H9 (cell line): ENCODE measurements at regions not wholly inside any gene's neighbourhood (a gene's known extent, or its start where the extent isn't known, plus 50 kb on each side); places are given as distances from the start of the nearest gene placed in this dataset.
"Not testable (repeated sequence)": the region's sequence is repeated elsewhere in the genome, so short reads cannot be mapped to it uniquely, and the experiment has no call there.

Experiments used
- DNase-seq: peaks from one replicate; pipeline ENCODE4 v3.0.0-alpha.2; 2017
- H2AFZ ChIP-seq: one replicate; pipeline ENCODE4 v1.6.1; 2013; ENCODE audit warnings: mild to moderate bottlenecking, low read length, control low read depth, moderate library complexity
- H2AK5ac ChIP-seq: 2 replicates; pipeline ENCODE4 v1.6.1; 2013; ENCODE audit warnings: low read length, control low read depth, mixed read lengths; ENCODE audit not compliant: insufficient read length
- H2BK120ac ChIP-seq: one replicate; pipeline ENCODE4 v1.6.1; 2013; ENCODE audit warnings: low read depth, mild to moderate bottlenecking, low read length, control low read depth, inconsistent platforms; ENCODE audit not compliant: poor library complexity, severe bottlenecking
- H2BK12ac ChIP-seq: 2 replicates; pipeline ENCODE4 v1.6.1; 2013; ENCODE audit warnings: low read length, control low read depth, mixed read lengths, low read depth; ENCODE audit not compliant: insufficient read length
- H2BK15ac ChIP-seq: 2 replicates; pipeline ENCODE4 v1.6.1; 2013; ENCODE audit warnings: low read depth, low read length, control low read depth
- H2BK20ac ChIP-seq: one replicate; pipeline ENCODE4 v1.6.1; 2013; ENCODE audit warnings: low read depth, mild to moderate bottlenecking, low read length, control low read depth, inconsistent platforms; ENCODE audit not compliant: poor library complexity, severe bottlenecking
- H2BK5ac ChIP-seq: 2 replicates; pipeline ENCODE4 v1.6.1; 2013; ENCODE audit warnings: low read length, control low read depth, mixed read lengths; ENCODE audit not compliant: insufficient read length
- H3K14ac ChIP-seq: 2 replicates; pipeline ENCODE4 v1.6.1; 2013; ENCODE audit warnings: low read length, control low read depth; ENCODE audit not compliant: insufficient read depth
- H3K18ac ChIP-seq: 2 replicates; pipeline ENCODE4 v1.6.1; 2013; ENCODE audit warnings: low read depth, mild to moderate bottlenecking, mixed read lengths, low read length, control low read depth; ENCODE audit not compliant: insufficient read length
- H3K23ac ChIP-seq: 2 replicates; pipeline ENCODE4 v1.6.1; 2013; ENCODE audit warnings: low read length, control low read depth, mixed read lengths, low read depth; ENCODE audit not compliant: insufficient read length
- H3K23me2 ChIP-seq: 2 replicates; pipeline ENCODE4 v1.6.1; 2013; ENCODE audit warnings: low read depth, mild to moderate bottlenecking, mixed read lengths, low read length, control low read depth; ENCODE audit not compliant: insufficient read length, poor library complexity, severe bottlenecking
- H3K27ac ChIP-seq: 2 replicates; pipeline ENCODE4 v1.5.1; 2013; ENCODE audit warnings: low read length, control low read depth, mixed read lengths, low read depth; ENCODE audit not compliant: insufficient read length
- H3K27me3 ChIP-seq: 2 replicates; pipeline ENCODE4 v1.6.1; 2013; ENCODE audit warnings: low read length, control low read depth, inconsistent platforms; ENCODE audit not compliant: insufficient read depth
- H3K4ac ChIP-seq: 2 replicates; pipeline ENCODE4 v1.6.1; 2013; ENCODE audit warnings: low read depth, mild to moderate bottlenecking, control low read depth, inconsistent platforms, low read length, moderate library complexity
- H3K4me1 ChIP-seq: 2 replicates; pipeline ENCODE4 v1.6.1; 2013; ENCODE audit warnings: low read length, control low read depth, inconsistent platforms; ENCODE audit not compliant: insufficient read depth
- H3K4me2 ChIP-seq: 2 replicates; pipeline ENCODE4 v1.6.1; 2013; ENCODE audit warnings: low read length, control low read depth, mixed read lengths; ENCODE audit not compliant: insufficient read length, insufficient read depth
- H3K56ac ChIP-seq: 2 replicates; pipeline ENCODE4 v1.6.1; 2013; ENCODE audit warnings: low read depth, mild to moderate bottlenecking, mixed read lengths, low read length, control low read depth; ENCODE audit not compliant: insufficient read length
- H3K79me1 ChIP-seq: 2 replicates; pipeline ENCODE4 v1.6.1; 2013; ENCODE audit warnings: low read depth, mild to moderate bottlenecking, moderate library complexity, low read length, control low read depth, inconsistent platforms; ENCODE audit not compliant: insufficient read depth, poor library complexity, severe bottlenecking
- H3K79me2 ChIP-seq: 2 replicates; pipeline ENCODE4 v1.6.1; 2013; ENCODE audit warnings: low read length, control low read depth, inconsistent platforms; ENCODE audit not compliant: insufficient read depth
- H3K9ac ChIP-seq: 2 replicates; pipeline ENCODE4 v1.6.1; 2013; ENCODE audit warnings: low read length, control low read depth, mixed read lengths; ENCODE audit not compliant: insufficient read length; ENCODE audit errors: extremely low read depth
- H3K9me3 ChIP-seq: one replicate; pipeline ENCODE4 v1.6.1; 2013; ENCODE audit warnings: low read depth, low read length, inconsistent platforms; ENCODE audit not compliant: control insufficient read depth
- H3T11ph ChIP-seq: one replicate; pipeline ENCODE4 v1.6.1; 2013; ENCODE audit warnings: mild to moderate bottlenecking, low read length, control low read depth, inconsistent platforms
- H4K20me1 ChIP-seq: one replicate; pipeline ENCODE4 v1.6.1; 2013; ENCODE audit not compliant: control insufficient read depth, insufficient read length, insufficient read depth
- H4K5ac ChIP-seq: 2 replicates; pipeline ENCODE4 v1.6.1; 2013; ENCODE audit warnings: low read depth, mild to moderate bottlenecking, mixed read lengths, low read length, control low read depth; ENCODE audit not compliant: insufficient read length
- H4K8ac ChIP-seq: replicated peaks from 2 replicates; pipeline ENCODE4 v1.6.1; 2013; ENCODE audit warnings: low read length, control low read depth, mixed read lengths, low read depth; ENCODE audit not compliant: insufficient read length
- H4K91ac ChIP-seq: 2 replicates; pipeline ENCODE4 v1.6.1; 2013; ENCODE audit warnings: low read depth, mild to moderate bottlenecking, moderate library complexity, mixed read lengths, low read length, control low read depth; ENCODE audit not compliant: insufficient read length
- H3K27ac Mint-ChIP-seq, 3 experiments: 2 replicates in 2 of 3; 3 replicates in 1 of 3; pipeline ENCODE4 v1.8.0; 2020 to 2021; ENCODE audit warnings: mixed read lengths in 3 of 3, mild to moderate bottlenecking in 1 of 3, moderate library complexity in 1 of 3
- H3K27me3 Mint-ChIP-seq: 2 replicates; pipeline ENCODE4 v1.8.0; 2021; ENCODE audit warnings: low read depth, mild to moderate bottlenecking, moderate library complexity, mixed read lengths
- H3K36me3 Mint-ChIP-seq, 3 experiments: 2 replicates in 2 of 3; 3 replicates in 1 of 3; pipeline ENCODE4 v1.8.0; 2020 to 2021; ENCODE audit warnings: low read depth in 3 of 3, mixed read lengths in 3 of 3; ENCODE audit not compliant: insufficient read depth in 1 of 3
- H3K4me1 Mint-ChIP-seq, 2 experiments: 2 replicates each; pipeline ENCODE4 v1.8.0; 2020; ENCODE audit warnings: mixed read lengths in 2 of 2
- H3K4me3 Mint-ChIP-seq, 2 experiments: 2 replicates in 1 of 2; 3 replicates in 1 of 2; pipeline ENCODE4 v1.8.0; 2020 to 2021; ENCODE audit warnings: mild to moderate bottlenecking in 2 of 2, mixed read lengths in 2 of 2, moderate library complexity in 1 of 2
- H3K9me3 Mint-ChIP-seq, 2 experiments: 2 replicates in 1 of 2; 3 replicates in 1 of 2; pipeline ENCODE4 v1.8.0; 2020; ENCODE audit warnings: mild to moderate bottlenecking in 2 of 2, mixed read lengths in 2 of 2, moderate library complexity in 1 of 2
- WGBS: extraction: QIAGEN DNeasy Blood & Tissue Kit; methylation state at CpG from one replicate; pipeline ENCODE4 v1.1.7; 2013; ENCODE audit warnings: missing lambda C conversion rate, low lambda C conversion rate, mixed read lengths; ENCODE audit not compliant: insufficient read length; ENCODE audit errors: extremely low coverage; 5-methylcytosine and 5-hydroxymethylcytosine counted together
- TF ChIP-seq, protein P1 (sequence below): fragments of 200-600 bp; sonication (generic); conservative IDR thresholded peaks from 3 replicates; pipeline ENCODE4 v1.8.0; 2021; ENCODE audit warnings: antibody characterized with exemption, mild to moderate bottlenecking

GRCh38 chr22:11042116-11042515 lies 4485.9 kb upstream of the OR11H1 start:
- Histone ChIP-seq H4K91ac (no peak overlapping the region), H2AK5ac (no peak overlapping the region), H3K18ac (no peak overlapping the region), H4K8ac (no peak overlapping the region), H3K27me3 (no peaks in the 10 kb centered on the region), H3K4ac (no peak overlapping the region), H2BK15ac (no peak overlapping the region), H3K4me1 (no peaks in the 10 kb centered on the region), H3K9me3 (peaks cover 56% of the 10 kb centered on the region), H3K23me2 (no peaks in the 10 kb centered on the region), H3K27ac (no peak overlapping the region), H2AFZ (no peak overlapping the region), H3T11ph (no peak overlapping the region), H3K14ac (no peak overlapping the region), H3K79me2 (no peaks in the 10 kb centered on the region), H2BK20ac (no peak overlapping the region), H3K79me1 (no peaks in the 10 kb centered on the region), H3K23ac (no peak overlapping the region), H2BK12ac (no peak overlapping the region), H3K56ac (no peak overlapping the region), H4K20me1 (no peaks in the 10 kb centered on the region), H3K4me2 (no peak overlapping the region), H4K5ac (no peak overlapping the region), H3K9ac (no peak overlapping the region), H2BK120ac (no peak overlapping the region), H2BK5ac (no peak overlapping the region)
- Mint-ChIP-seq H3K27ac (no peak overlapping the region), H3K9me3 (peaks cover 72% of the 10 kb centered on the region in 2 experiments), H3K27me3 (peaks cover 9% of the 10 kb centered on the region; the same call in 1 of the 2 replicates), H3K36me3 (peaks cover 36 to 51% (median 40%) of the 10 kb centered on the region in 3 experiments), H3K4me1 (no peaks in the 10 kb centered on the region), H3K4me3 (no peak overlapping the region)
- DNase-seq, result no peak
- TF ChIP-seq, protein P1, sequence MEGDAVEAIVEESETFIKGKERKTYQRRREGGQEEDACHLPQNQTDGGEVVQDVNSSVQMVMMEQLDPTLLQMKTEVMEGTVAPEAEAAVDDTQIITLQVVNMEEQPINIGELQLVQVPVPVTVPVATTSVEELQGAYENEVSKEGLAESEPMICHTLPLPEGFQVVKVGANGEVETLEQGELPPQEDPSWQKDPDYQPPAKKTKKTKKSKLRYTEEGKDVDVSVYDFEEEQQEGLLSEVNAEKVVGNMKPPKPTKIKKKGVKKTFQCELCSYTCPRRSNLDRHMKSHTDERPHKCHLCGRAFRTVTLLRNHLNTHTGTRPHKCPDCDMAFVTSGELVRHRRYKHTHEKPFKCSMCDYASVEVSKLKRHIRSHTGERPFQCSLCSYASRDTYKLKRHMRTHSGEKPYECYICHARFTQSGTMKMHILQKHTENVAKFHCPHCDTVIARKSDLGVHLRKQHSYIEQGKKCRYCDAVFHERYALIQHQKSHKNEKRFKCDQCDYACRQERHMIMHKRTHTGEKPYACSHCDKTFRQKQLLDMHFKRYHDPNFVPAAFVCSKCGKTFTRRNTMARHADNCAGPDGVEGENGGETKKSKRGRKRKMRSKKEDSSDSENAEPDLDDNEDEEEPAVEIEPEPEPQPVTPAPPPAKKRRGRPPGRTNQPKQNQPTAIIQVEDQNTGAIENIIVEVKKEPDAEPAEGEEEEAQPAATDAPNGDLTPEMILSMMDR, result no peak
- WGBS, result no CpG with 5 or more reads among the region's 6 CpGs

DNA sequence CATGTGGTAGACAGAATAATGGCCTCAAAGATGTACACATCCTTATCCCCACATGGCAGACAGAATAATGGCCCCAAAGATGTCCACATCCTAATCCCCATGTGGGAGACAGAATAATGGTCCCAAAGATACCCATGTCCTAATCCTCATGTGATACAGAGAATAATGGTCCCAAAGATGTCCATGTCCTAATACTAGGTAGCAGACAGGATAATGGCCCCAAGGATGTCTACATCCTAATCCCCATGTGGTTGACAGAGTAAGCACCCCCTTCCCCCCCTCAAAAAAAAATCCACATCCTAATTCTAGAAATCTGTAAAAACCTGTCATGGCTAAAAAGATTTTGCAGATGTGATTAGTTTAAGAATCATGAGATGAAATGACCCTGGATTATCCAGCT lies 4484.7 kb upstream of the OR11H1 start:
- H3K27me3 ChIP-seq, H2AK5ac ChIP-seq, H2BK5ac ChIP-seq, H2BK20ac ChIP-seq, H3K79me1 ChIP-seq, H2BK12ac ChIP-seq, H3K56ac ChIP-seq, H3T11ph ChIP-seq, H4K5ac ChIP-seq, H3K27me3 Mint-ChIP-seq, H3K4ac ChIP-seq, H3K4me3 Mint-ChIP-seq, H2BK120ac ChIP-seq, H2AFZ ChIP-seq, H3K4me2 ChIP-seq, DNase-seq, H3K27ac Mint-ChIP-seq, H3K18ac ChIP-seq, H2BK15ac ChIP-seq, H3K23me2 ChIP-seq, H3K4me1 Mint-ChIP-seq, H3K9ac ChIP-seq, H4K91ac ChIP-seq, H3K14ac ChIP-seq, H3K4me1 ChIP-seq, H3K27ac ChIP-seq, H4K8ac ChIP-seq, H4K20me1 ChIP-seq, H3K79me2 ChIP-seq, H3K23ac ChIP-seq: not testable (repeated sequence)
- H3K36me3 Mint-ChIP-seq, result peaks cover 26 to 42% (median 31%) of the 10 kb centered on the region in 3 experiments
- peaks cover 62% of the 10 kb centered on the region in 2 experiments for H3K9me3 Mint-ChIP-seq
- H3K9me3 ChIP-seq, result peaks cover 45% of the 10 kb centered on the region
